Stimulated activated CD8-positive, alpha-beta memory T cell treated with anti-CD3 and anti-CD28 coated beads, Interleukin-12 subunit alpha, Interleukin-12 subunit beta, amount 100 ng/mL, for 1 hour (primary cell): ENCODE measurements at regions not wholly inside any gene's neighbourhood (a gene's known extent, or its start where the extent isn't known, plus 50 kb on each side); places are given as distances from the start of the nearest gene placed in this dataset.

Source experiments
- DNase-seq: peaks from one replicate; pipeline ENCODE4 v3.0.0-alpha.2; 2020; ENCODE audit warnings: low read depth

DNA sequence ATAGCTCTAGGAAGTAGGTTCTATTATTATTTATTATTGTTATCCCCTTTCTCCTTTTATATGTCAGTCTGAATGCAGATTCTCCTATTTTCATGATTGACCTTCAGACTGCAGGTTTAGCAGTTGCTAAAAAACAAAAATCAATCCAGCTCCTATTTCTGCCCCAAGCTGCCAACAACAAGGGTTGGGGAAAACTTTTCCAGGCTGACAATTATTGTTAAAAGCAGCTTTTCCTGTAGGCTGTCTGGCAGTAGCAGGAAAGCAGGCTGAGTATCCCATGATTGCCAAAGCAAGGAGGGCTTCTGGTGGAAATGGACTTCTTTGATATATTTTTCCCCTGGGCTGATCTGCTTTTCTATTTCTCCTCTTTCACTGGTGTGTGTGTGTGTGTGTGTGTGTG is 78.0 kb upstream of the CTLA4 start:
- no peak for DNase-seq

DNA sequence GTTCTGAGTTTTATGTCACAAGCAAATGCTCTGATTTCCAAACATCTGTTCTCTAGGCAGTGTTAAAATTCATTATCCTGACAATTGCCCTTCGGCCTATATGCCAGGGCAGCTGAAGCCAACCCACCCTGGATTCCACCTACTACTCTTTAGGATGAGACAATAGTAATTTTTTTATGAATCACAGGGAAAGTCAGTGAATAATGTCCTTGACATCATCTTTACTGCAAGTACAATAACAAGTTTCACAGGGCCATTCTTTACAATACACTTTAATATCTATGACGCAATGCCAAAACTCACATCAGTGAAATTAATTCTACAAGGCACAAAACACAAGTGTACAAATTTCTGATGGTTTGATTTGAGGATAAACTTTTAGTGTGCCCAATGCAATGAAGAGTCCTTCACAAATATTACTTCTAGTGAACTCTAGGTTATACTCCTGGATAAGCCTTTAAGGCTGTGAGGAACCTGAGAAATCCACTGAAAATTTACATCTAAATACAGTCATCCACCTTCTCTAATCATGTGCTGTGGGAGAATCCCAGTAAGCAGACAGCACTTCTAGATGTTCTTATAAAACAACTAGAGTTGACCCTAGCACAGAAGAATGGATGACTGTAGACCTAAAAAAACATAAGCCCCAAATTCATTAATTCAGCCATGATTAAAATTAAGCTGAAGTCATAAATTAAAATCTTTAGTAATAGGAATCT is 77.3 kb upstream of the CTLA4 start:
- no peak for DNase-seq

DNA sequence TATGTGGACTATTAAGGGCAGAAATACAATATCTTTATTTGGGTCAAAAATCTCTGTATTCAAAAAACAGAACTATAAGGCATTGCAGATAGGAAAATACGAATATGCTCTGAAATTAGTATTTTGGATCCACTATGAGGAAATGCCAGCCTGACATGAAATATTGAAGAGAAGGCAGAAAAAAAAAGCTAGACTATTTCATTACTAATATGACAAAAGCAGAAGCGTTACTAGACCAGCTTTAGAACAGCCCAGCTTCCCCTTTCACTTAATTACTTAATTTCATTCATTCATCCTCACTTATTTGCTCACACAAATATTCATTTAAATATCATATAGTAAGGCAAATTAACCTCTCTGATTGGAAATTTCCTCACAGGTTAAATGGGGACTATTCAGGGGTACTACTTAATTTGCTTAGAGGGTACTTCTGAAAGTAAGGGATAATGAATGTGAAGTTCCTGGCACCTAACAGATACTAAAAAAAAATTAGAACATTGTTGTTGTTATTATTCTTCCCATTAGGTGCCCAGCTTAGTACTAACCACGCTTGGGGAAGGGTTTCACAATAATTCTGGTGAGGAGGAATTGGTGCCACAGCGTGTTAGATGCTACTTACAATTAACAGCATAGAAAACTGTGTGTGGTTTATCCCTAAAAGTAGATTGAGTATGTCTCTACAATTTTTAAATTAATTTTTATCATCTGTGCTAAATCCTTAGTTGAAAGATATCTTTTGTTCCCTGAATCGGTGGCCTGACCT is 71.1 kb upstream of the CTLA4 start:
- DNase-seq, result no peak

DNA sequence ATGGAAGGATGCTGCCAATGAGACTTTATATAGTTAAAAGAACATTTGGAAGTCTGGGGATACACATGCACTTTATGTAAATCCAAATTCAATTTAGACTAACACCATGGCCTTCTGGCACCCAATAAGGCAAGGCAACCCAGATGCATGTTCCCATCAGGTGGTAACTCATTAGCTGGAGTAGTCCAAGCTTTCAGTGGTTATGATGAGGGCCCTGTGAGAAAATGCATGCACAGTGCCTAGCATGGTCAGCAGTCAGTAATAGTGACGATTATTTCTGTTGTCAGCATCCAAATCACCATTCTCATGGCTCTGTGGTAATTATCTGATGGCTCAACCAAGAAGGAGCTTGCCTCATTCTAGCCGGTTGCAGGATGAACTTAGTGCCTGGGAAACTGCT is 70.3 kb upstream of the CTLA4 start:
- DNase-seq, result no peak

DNA sequence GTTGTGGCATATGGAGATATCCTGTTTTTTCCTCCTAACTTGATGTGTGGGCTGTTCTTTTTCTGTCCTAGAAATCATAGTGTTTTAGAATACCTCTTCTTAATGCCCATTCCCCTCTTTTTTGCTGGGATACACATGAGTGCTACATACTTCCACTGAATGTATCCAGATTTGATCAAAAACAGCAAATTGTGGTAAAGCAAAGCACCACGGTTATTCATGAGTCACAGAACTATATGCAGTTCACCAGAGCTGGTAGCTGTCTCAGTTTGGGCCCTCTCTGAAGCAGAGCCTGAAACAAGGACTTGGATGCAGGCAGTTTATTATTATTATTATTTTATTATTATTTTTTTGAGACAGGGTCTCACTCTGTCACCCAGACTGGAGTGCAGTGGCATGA is 69.9 kb upstream of the CTLA4 start:
- no peak for DNase-seq

- no peak for DNase-seq
These were observed 69.1 kb upstream of the CTLA4 start for GRCh38 chr2:203798296-203799087.

GRCh38 chr2:203799908-203800307 is 67.7 kb upstream of the CTLA4 start:
- no peak for DNase-seq

GRCh38 chr2:203800783-203801182 is 66.8 kb upstream of the CTLA4 start:
- DNase-seq, result no peak

- no peak for DNase-seq
These were observed 65.1 kb upstream of the CTLA4 start for GRCh38 chr2:203802342-203803052.

DNA sequence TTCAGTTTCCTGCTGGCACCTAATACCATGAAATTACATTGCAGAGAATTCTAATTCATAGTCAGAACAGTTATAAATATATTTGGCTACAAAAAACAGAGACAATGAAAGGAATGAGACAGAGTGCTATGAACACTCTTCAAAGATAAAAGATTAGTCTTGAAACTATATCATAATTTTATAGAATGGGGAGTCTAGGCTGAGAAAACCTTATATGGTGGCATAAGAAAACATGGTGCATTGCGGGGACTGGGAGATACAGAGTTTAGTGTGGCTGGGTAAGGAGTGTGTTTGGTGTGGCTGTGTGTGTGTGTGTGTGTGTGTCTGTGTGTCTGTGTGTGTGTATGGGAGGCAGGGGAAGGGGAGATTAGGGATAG is 64.5 kb upstream of the CTLA4 start:
- no peak for DNase-seq

- DNase-seq, result no peak
These were observed 63.5 kb upstream of the CTLA4 start for GRCh38 chr2:203804070-203804469.

DNA sequence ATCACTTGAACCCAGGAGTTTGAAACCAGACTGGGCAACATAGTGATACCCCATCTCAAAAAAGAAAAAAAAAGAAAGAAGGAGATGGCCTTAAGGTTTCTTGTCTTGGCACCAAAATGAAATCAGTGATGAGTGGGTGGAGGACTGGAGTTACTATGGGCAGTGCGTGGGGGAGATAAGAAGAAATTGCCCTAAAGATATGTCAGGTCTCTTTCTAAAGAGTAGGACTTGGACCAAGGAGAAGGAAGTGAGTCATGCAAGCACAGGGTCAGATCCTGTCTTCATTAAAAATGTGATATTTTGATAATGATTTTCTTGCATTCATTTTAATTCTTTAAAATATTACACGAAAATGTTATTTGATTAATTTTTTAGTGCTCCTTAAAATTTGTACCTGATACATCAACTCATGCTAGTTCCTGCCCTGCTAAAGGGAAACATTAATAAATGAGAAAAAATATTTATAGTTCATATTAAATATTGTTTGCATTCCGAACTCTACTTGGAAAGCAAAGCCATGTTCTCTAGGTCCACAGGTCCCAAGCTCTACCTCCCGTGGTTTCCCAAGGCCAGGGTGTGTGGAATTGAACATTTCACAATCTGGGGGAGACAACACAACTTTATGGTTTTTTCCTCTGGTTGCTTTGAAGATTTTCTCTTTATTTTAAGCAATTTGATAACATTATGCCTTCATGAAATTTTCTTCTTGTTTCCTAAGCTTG is 62.6 kb upstream of the CTLA4 start:
- no peak for DNase-seq

GRCh38 chr2:203805486-203805838 is 62.1 kb upstream of the CTLA4 start:
- DNase-seq, result no peak

- DNase-seq, result no peak
These were observed 60.8 kb upstream of the CTLA4 start for GRCh38 chr2:203806761-203807160.

DNA sequence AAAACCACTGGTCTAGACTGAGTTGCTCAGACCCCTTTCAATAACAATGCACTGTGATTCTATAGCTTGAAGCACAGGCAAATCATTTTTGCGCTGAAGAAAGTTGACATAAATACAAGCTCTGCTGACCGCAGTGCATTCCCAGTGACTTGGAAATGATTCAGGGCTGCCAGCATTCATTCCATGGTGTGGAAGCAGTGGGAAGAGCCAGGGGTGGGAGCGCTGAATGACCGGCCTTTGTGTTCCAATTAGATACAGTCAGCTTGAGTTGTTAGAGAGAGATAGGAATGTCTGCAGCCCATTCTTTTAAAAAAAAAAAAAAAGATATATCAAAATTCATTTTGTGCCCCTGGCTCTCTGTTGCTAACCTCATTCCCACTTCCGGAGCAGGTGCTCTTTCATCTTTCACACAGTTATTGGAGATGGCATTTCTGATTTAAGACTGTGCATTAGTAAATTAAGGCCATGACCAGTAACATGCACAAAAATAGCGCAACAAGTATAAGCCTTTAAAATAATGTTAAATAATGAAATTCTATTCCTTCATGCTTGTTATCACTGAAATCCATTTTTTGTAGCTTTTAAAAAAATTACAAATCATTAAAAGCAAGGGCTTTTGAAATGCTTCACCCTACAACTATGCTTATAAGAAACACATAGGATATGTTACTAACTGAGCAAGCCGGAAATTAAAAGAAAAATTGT is 59.4 kb upstream of the CTLA4 start:
- DNase-seq, result no peak

DNA sequence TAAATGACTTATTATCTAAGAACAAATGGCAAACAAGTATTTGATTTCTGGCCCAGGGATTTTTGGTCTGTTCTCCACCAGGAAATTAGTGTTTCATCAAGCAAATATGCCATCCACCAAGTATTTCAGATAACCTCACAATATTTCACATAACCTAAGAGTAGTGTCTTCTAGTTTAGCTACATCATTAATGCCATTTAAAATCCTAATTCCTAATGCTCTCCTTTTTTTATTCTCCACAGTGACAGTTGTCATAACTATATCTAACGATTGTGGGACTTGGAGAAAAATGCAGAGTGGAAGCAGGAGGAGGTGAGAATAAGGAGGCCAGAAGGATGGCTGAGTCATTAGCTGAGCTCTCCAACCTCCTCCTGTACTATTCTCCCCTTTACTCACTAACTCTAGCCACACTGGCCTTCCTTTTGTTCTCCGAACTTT is 58.5 kb upstream of the CTLA4 start:
- DNase-seq, result no peak

DNA sequence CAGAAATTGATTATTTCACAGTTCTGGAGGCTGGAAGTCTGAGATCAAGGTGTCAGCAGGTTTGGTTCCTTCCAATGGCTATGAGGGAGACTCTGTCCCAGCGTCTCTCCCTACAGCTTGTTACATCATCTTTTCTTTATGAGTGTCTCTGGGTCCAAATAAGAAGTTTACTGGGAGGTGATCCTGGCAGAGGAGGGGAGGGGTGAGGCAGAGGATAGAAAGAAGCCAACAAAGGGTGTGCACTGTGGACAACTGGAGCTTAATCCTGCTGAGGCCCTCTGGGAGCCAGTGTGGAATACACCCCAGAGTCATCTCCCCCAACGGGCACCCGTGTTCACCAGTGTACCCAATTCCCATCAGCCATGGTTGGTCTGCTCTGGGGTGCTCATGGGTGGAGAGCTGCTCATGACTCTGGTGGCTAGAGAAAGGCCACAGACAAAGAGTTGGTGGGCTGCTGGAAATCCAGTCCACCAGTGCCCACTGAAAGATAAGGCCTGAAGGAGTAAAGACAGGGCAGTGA is 57.5 kb upstream of the CTLA4 start:
- DNase-seq, result no peak

DNA sequence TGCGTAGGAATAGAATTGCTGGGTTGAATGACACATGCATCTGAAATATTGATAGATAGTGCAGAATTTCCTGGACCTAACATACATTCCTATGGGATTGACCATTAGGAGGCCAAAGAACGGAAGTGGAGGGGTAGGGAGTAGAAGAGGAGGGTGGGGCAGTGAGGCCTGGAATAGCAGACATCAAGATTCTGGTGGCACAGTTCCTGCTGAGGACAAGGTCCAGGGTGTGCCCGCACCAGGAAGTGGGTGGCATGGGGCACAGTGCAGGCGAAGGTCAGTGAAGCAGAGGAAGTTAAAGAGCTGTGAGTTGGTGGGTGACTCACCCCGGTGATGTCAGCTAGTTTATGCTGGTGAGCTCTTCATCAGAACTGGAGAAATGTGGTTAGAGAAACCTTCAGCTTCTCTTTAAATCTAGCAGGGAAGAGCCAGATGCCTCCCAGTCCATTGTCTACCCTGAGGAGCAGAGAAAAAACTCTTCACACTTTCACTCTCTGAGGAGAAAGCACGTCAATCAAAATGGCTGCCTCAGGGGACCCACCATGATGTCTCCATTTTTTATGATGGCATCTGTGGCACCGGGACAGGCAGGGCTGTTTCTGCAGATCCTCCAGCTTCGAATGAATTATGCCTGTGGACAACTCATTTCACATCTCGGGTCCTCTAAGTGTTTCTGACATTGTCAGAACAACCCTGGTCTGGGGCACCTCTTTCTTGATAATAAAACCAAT is 55.9 kb upstream of the CTLA4 start:
- peak; percentile 36 for DNase-seq

GRCh38 chr2:203812294-203813221 is 55.0 kb upstream of the CTLA4 start:
- DNase-seq, result no peak
